GM12801 (cell line): ENCODE measurements at regions not wholly inside any gene's neighbourhood (a gene's known extent, or its start where the extent isn't known, plus 50 kb on each side); places are given as distances from the start of the nearest gene placed in this dataset.

Experiments
- TF ChIP-seq, protein P1 (sequence below): IDR thresholded peaks from one replicate; pipeline ENCODE4 v1.5.1; 2011; ENCODE audit warnings: control low read depth; ENCODE audit not compliant: insufficient read length; ENCODE audit errors: extremely low read depth

DNA sequence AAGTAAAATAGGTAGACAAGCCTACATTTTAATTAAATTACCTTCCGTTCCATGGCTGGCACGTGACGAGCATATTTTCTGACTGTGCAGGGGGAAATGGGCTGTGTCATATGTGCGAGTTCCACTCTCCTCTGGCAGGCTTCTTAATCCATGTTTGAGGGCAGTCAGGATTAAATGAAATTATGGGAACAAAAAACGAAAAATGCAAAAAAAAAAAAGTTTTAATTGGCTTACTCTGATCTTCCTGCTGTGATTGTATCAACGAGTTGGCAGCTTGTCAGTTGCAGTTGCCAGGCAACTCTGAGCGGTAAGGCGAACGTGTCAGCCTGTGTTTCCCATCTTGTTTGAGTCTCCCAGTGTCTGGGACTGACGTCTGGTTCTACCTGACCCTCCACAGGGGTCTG, 302.9 kb upstream of the XYLT1 start:
- TF ChIP-seq, protein P1, sequence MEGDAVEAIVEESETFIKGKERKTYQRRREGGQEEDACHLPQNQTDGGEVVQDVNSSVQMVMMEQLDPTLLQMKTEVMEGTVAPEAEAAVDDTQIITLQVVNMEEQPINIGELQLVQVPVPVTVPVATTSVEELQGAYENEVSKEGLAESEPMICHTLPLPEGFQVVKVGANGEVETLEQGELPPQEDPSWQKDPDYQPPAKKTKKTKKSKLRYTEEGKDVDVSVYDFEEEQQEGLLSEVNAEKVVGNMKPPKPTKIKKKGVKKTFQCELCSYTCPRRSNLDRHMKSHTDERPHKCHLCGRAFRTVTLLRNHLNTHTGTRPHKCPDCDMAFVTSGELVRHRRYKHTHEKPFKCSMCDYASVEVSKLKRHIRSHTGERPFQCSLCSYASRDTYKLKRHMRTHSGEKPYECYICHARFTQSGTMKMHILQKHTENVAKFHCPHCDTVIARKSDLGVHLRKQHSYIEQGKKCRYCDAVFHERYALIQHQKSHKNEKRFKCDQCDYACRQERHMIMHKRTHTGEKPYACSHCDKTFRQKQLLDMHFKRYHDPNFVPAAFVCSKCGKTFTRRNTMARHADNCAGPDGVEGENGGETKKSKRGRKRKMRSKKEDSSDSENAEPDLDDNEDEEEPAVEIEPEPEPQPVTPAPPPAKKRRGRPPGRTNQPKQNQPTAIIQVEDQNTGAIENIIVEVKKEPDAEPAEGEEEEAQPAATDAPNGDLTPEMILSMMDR = no peak

DNA sequence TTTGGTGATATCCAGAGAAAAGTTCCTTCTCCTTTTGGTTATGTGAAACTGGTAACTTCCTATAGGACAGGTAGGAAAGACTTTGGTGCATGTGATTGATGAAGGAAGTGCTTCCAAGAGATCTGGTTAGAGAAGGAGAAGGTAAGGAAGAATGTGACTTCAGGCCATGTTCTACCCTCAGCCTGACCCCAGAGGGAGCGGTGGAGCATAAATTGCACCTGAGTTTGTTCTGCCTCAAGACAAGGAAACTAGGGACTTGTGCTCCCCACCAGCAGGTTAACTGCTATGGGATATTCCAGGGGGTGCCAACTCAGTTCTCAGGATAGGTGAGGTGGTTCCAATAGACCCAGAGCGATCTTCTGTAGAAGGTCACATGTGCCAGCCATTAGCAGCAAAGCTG, 299.3 kb upstream of the XYLT1 start:
- TF ChIP-seq, protein P1 = no peak

DNA sequence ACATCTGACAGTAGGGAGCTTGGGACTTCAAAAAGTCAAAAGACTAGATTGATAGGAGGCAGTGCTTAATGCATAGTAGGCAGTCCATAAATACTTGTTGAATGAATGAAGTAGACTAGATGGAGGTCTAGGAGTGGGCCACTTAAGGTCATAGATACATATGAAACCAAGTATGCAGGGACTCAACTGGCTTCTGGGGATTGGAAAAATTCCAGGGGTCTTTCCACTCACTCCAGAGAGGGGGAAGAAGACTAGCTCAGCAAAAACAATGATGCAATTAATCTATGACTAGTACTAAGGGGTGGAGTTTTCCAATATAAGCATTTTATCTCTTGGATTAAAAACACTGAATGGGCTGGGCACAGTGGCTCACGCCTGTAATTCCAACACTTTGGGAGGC, 298.3 kb upstream of the XYLT1 start:
- TF ChIP-seq, protein P1 = no peak

DNA sequence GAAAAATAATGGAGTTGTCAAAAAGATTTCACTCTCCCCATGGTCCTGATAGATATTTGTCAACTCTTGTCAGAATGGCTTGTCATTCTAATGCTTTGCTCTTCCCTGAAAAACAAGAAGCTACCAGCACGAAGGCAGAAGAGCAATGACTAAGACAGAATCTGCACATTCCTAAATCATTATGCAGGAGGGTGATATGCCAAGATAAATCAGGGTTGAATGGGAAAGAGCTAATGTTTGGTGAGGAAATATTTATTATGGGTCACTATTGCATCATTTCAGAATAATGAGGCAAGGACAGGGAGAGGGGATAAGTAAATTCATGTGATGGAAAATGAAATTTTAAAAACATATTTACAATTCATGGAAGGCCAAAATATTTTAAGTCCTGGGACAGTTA, 297.5 kb upstream of the XYLT1 start:
- TF ChIP-seq, protein P1 = no peak

DNA sequence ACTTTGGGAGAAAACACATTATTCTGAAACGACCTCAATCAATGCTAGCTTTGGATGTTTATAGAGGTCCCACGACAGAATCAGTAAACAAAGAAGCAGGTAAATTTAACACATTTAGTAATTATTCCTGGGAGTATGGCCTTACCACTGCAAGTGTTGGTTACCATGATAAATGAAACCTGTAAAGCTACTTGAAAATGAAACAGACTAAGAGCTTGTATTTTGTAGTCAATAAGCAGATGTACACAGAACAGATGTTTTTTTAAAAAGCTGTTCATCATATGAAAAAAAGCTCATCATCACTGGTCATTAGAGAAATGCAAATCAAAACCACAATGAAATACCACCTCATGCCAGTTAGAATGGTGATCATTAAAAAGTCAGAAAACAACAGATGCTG, 295.3 kb upstream of the XYLT1 start:
- TF ChIP-seq, protein P1 = no peak

DNA sequence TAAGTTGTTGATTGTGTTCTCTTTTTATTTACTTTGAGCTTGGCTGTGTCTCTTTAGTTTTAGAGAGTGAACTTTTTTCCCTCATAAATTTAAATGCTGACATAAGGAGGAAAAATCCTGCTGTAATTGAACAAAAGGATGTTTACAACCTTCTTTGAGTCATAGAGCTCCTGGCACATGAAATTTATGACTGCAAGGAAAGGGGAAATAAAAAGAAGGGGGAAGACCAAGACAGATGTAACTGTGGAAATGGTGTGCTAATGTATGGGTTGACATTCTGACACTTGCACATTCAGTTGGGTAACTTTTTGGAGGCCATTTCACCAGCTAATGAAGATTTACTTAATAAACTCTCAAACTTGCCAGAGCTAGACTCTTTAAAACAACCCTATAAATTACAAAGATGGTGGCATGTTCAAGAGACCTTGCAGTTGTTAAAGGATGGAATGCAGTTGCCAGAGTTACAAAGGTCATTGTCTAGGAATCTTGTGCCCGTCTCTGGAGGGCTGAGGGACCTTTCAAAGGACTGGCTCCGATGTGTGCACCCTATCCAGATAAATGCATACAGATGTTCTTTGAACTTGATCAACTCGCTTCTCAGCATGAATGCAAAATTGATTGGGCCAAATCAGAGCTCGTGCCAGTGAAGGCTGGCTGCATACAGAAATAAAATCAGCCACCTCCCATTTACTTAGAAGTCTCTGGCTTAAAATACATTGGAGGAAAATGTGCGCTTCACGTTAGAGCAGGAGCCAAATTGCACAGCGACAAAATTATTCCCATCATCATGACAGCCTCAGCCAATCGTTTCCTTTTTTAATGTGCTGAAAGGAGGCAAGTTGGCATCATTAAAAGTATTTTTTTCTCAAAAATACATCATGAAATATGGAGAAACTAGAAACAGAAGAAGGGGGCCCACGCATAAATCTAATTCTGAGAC, 289.0 kb upstream of the XYLT1 start:
- TF ChIP-seq, protein P1 = no peak

DNA sequence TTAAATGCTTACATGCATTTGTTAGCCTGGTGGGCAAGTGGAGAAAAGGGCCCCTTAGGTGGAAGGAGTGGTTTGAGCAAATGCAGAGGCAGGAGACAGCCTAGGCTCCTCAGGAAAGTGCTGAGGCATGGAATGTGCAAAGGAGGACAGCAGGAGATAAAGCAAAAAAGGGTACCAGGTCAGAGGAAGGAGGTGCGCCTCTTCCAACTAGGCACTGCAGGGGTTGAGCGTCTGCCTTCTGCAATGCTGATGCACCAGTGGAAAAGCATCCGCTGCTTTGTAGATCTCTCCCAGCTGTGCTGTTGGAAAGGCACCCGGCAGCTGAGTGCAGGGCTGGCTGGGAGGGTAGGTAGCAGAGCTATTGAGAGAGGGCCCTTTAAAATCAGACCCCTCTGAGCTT, 287.0 kb upstream of the XYLT1 start:
- TF ChIP-seq, protein P1 = no peak
